ENCODE measurements at regions not wholly inside any gene's neighbourhood (a gene's known extent, or its start where the extent isn't known, plus 50 kb on each side); places are given as distances from the start of the nearest gene placed in this dataset.

GRCh38 chr4:8788174-8788573 lies 83.5 kb downstream of the HMX1 start:
- no peak overlapping the region for H3K4me3 ChIP-seq (ENCODE audit: low read depth, low read length)
- TF ChIP-seq CTCF (IDR thresholded peaks at IDR 0.05; ENCODE audit: insufficient read depth, low read depth, low read length): no peak
- DNase-seq (ENCODE audit: low read depth): no peak

- no peak for TF ChIP-seq CTCF (IDR thresholded peaks at IDR 0.05; ENCODE audit: insufficient read depth, low read depth, low read length)
- H3K4me3 ChIP-seq (ENCODE audit: low read depth, low read length): no peak overlapping the region
- DNase-seq (ENCODE audit: low read depth): no peak
Observed at GRCh38 chr4:8786166-8786565, 85.5 kb downstream of the HMX1 start.

GRCh38 chr4:8785656-8786142 lies 85.9 kb downstream of the HMX1 start:
- no peak for TF ChIP-seq CTCF (IDR thresholded peaks at IDR 0.05; ENCODE audit: insufficient read depth, low read depth, low read length)
- DNase-seq (ENCODE audit: low read depth): no peak

GRCh38 chr4:8783736-8784135 lies 87.9 kb downstream of the HMX1 start:
- no peak overlapping the region for H3K4me3 ChIP-seq (ENCODE audit: low read depth, low read length)
- no peak for TF ChIP-seq CTCF (IDR thresholded peaks at IDR 0.05; ENCODE audit: insufficient read depth, low read depth, low read length)
- DNase-seq (ENCODE audit: low read depth): no peak

More at GRCh38 chr4:8785656-8786142, 85.9 kb downstream of the HMX1 start:
- H3K4me3 ChIP-seq (ENCODE audit: low read depth, low read length): no peak overlapping the region

GRCh38 chr4:8782135-8782534 lies 89.5 kb downstream of the HMX1 start:
- no peak for DNase-seq (ENCODE audit: low read depth)
- TF ChIP-seq CTCF (IDR thresholded peaks at IDR 0.05; ENCODE audit: insufficient read depth, low read depth, low read length): no peak
- H3K4me3 ChIP-seq (ENCODE audit: low read depth, low read length): no peak overlapping the region

- DNase-seq (ENCODE audit: low read depth): no peak
- H3K4me3 ChIP-seq (ENCODE audit: low read depth, low read length): no peak overlapping the region
- no peak for TF ChIP-seq CTCF (IDR thresholded peaks at IDR 0.05; ENCODE audit: insufficient read depth, low read depth, low read length)
Observed at GRCh38 chr4:8781641-8782040, 90.0 kb downstream of the HMX1 start.
